BLaER1 treated with 17β-estradiol and CSF1 and Interleukin-3, amounts not matched to agents 10 nM and 100 nM (cell line): ENCODE measurements at regions not wholly inside any gene's neighbourhood (a gene's known extent, or its start where the extent isn't known, plus 50 kb on each side); places are given as distances from the start of the nearest gene placed in this dataset.
"Not testable (repeated sequence)": the region's sequence is repeated elsewhere in the genome, so short reads cannot be mapped to it uniquely, and the experiment has no call there.

Experiments used
- H3K27ac ChIP-seq, 11 experiments: shearing (Covaris generic); formaldehyde crosslinking; 2 replicates each; pipeline ENCODE4 v1.8.1; 2022
- H3K27me3 ChIP-seq, 11 experiments: shearing (Covaris generic); formaldehyde crosslinking; 2 replicates each; pipeline ENCODE4 v1.8.1; 2022
- H3K36me3 ChIP-seq, 11 experiments: shearing (Covaris generic); formaldehyde crosslinking; 2 replicates each; pipeline ENCODE4 v1.8.1; 2022
- H3K4me1 ChIP-seq, 10 experiments: shearing (Covaris generic); formaldehyde crosslinking; 2 replicates each; pipeline ENCODE4 v1.8.1; 2022
- H3K4me2 ChIP-seq, 11 experiments: shearing (Covaris generic); formaldehyde crosslinking; 2 replicates each; pipeline ENCODE4 v1.8.1; 2022
- H3K4me3 ChIP-seq, 10 experiments: shearing (Covaris generic); formaldehyde crosslinking; 2 replicates each; pipeline ENCODE4 v1.8.1; 2022
- H3K9ac ChIP-seq, 11 experiments: shearing (Covaris generic); formaldehyde crosslinking; 2 replicates each; pipeline ENCODE4 v1.8.1; 2022
- H3K9me3 ChIP-seq, 11 experiments: shearing (Covaris generic); formaldehyde crosslinking; replicated peaks in 1 of 11; 2 replicates each; pipeline ENCODE4 v1.8.1; 2022
- H4K20me1 ChIP-seq, 11 experiments: shearing (Covaris generic); formaldehyde crosslinking; 2 replicates each; pipeline ENCODE4 v1.8.1; 2022
- Cebpa-rat ChIP-seq, 11 experiments: shearing (Covaris generic); IDR thresholded peaks; 2 replicates each; pipeline ENCODE4 v1.8.1; 2022

GRCh38 chr4:160570271-160570670, 1467.4 kb downstream of the RAPGEF2 start:
- TF ChIP-seq Cebpa-rat (IDR thresholded peaks at IDR 0.05), result no peak
- H3K4me2 ChIP-seq, result no peak overlapping the region
- no peak overlapping the region for H3K4me3 ChIP-seq
- H3K9me3 ChIP-seq, result no peaks in the 10 kb centered on the region
- no peaks in the 10 kb centered on the region for H3K4me1 ChIP-seq
- H4K20me1 ChIP-seq, result no peaks in the 10 kb centered on the region
- no peaks in the 10 kb centered on the region for H3K27me3 ChIP-seq
- no peak overlapping the region for H3K9ac ChIP-seq
- H3K27ac ChIP-seq, result no peak overlapping the region
- H3K36me3 ChIP-seq, result no peaks in the 10 kb centered on the region

GRCh38 chr4:160574272-160574671, 1471.4 kb downstream of the RAPGEF2 start:
- H4K20me1 ChIP-seq, H3K9me3 ChIP-seq, H3K9ac ChIP-seq, H3K36me3 ChIP-seq, H3K4me1 ChIP-seq, H3K4me3 ChIP-seq, H3K27me3 ChIP-seq, H3K4me2 ChIP-seq, H3K27ac ChIP-seq: not testable (repeated sequence)

GRCh38 chr4:160580581-160580980, 1477.7 kb downstream of the RAPGEF2 start:
- Histone ChIP-seq H3K27ac (no peak overlapping the region), H3K4me3 (no peak overlapping the region), H3K9me3 (no peaks in the 10 kb centered on the region), H3K36me3 (no peaks in the 10 kb centered on the region), H3K4me1 (no peaks in the 10 kb centered on the region), H3K9ac (no peak overlapping the region), H3K27me3 (no peaks in the 10 kb centered on the region), H3K4me2 (no peak overlapping the region), H4K20me1 (no peaks in the 10 kb centered on the region)
- no peak for TF ChIP-seq Cebpa-rat (IDR thresholded peaks at IDR 0.05)

GRCh38 chr4:160592258-160592657, 1489.4 kb downstream of the RAPGEF2 start:
- Histone ChIP-seq H3K9me3 (no peaks in the 10 kb centered on the region), H4K20me1 (no peaks in the 10 kb centered on the region), H3K4me2 (no peak overlapping the region), H3K4me1 (no peaks in the 10 kb centered on the region), H3K9ac (no peak overlapping the region), H3K36me3 (no peaks in the 10 kb centered on the region), H3K27ac (no peak overlapping the region), H3K27me3 (no peaks in the 10 kb centered on the region), H3K4me3 (no peak overlapping the region)
- no peak for TF ChIP-seq Cebpa-rat (IDR thresholded peaks at IDR 0.05)

GRCh38 chr4:160595646-160596045, 1492.8 kb downstream of the RAPGEF2 start:
- H3K4me2 ChIP-seq, result no peak overlapping the region
- H3K4me3 ChIP-seq, result no peak overlapping the region
- TF ChIP-seq Cebpa-rat (IDR thresholded peaks at IDR 0.05), result no peak
- H3K27ac ChIP-seq, result no peak overlapping the region
- H3K27me3 ChIP-seq, result no peaks in the 10 kb centered on the region
- H3K4me1 ChIP-seq, result no peaks in the 10 kb centered on the region
- no peaks in the 10 kb centered on the region for H3K9me3 ChIP-seq
- no peak overlapping the region for H3K9ac ChIP-seq
- H3K36me3 ChIP-seq, result no peaks in the 10 kb centered on the region
- no peaks in the 10 kb centered on the region for H4K20me1 ChIP-seq

- no peaks in the 10 kb centered on the region for H4K20me1 ChIP-seq
- 0 out of 20 replicates have a peak, but pooled peaks cover 0 to 5% (median 0%) of the 10 kb centered on the region in 10 experiments for H3K4me1 ChIP-seq
- no peaks in the 10 kb centered on the region for H3K27me3 ChIP-seq
- 0 out of 22 replicates have a peak, but pooled peaks cover 0 to 4% (median 0%) of the 10 kb centered on the region in 11 experiments for H3K9me3 ChIP-seq
- TF ChIP-seq Cebpa-rat (IDR thresholded peaks at IDR 0.05), result no peak
- H3K4me3 ChIP-seq, result no peak overlapping the region
- H3K27ac ChIP-seq, result no peak overlapping the region
- H3K4me2 ChIP-seq, result no peak overlapping the region
- H3K9ac ChIP-seq, result no peak overlapping the region
- H3K36me3 ChIP-seq, result no peaks in the 10 kb centered on the region
Observed at GRCh38 chr4:160604541-160604940, 1501.7 kb downstream of the RAPGEF2 start.

- Histone ChIP-seq H3K36me3 (no peaks in the 10 kb centered on the region), H4K20me1 (no peaks in the 10 kb centered on the region), H3K9me3 (0 out of 22 replicates have a peak, but pooled peaks cover 0 to 5% (median 0%) of the 10 kb centered on the region in 11 experiments), H3K4me3 (no peak overlapping the region), H3K27me3 (no peaks in the 10 kb centered on the region), H3K27ac (no peak overlapping the region), H3K9ac (no peak overlapping the region), H3K4me2 (peak overlapping the region in 2 of 11 experiments; percentile 53 to 59; a peak in 4 of 22 replicates), H3K4me1 (peaks cover 0 to 17% (median 0%) of the 10 kb centered on the region in 10 experiments; a peak in 4 of 20 replicates)
- TF ChIP-seq Cebpa-rat (IDR thresholded peaks at IDR 0.05), result no peak
Observed at GRCh38 chr4:160611181-160611580, 1508.3 kb downstream of the RAPGEF2 start.

GRCh38 chr4:160631044-160631443, 1528.2 kb downstream of the RAPGEF2 start:
- no peak overlapping the region for H3K27ac ChIP-seq
- no peak overlapping the region for H3K9ac ChIP-seq
- no peaks in the 10 kb centered on the region for H3K4me1 ChIP-seq
- H3K9me3 ChIP-seq, result peaks cover 0 to 11% (median 5%) of the 10 kb centered on the region in 11 experiments; a peak in 11 of 22 replicates
- no peak overlapping the region for H3K4me3 ChIP-seq
- no peak overlapping the region for H3K4me2 ChIP-seq
- no peaks in the 10 kb centered on the region for H4K20me1 ChIP-seq
- no peak for TF ChIP-seq Cebpa-rat (IDR thresholded peaks at IDR 0.05)
- H3K27me3 ChIP-seq, result no peaks in the 10 kb centered on the region
- no peaks in the 10 kb centered on the region for H3K36me3 ChIP-seq

GRCh38 chr4:160652790-160653189, 1511.0 kb downstream of the FSTL5 start:
- H3K36me3 ChIP-seq, result no peaks in the 10 kb centered on the region
- H3K4me1 ChIP-seq, result no peaks in the 10 kb centered on the region
- no peaks in the 10 kb centered on the region for H3K27me3 ChIP-seq
- no peak overlapping the region for H3K4me3 ChIP-seq
- peaks cover 0 to 7% (median 0%) of the 10 kb centered on the region in 11 experiments; a peak in 2 of 22 replicates for H3K9me3 ChIP-seq
- H4K20me1 ChIP-seq, result no peaks in the 10 kb centered on the region
- H3K9ac ChIP-seq, result no peak overlapping the region
- no peak overlapping the region for H3K27ac ChIP-seq
- H3K4me2 ChIP-seq, result no peak overlapping the region
- TF ChIP-seq Cebpa-rat (IDR thresholded peaks at IDR 0.05), result no peak

GRCh38 chr4:160675550-160675949, 1488.2 kb downstream of the FSTL5 start:
- peak in 2 of 11 experiments; percentile 42 to 56; a peak in 2 of 22 replicates for TF ChIP-seq Cebpa-rat (IDR thresholded peaks at IDR 0.05)
- Histone ChIP-seq H3K27ac (no peak overlapping the region), H3K4me1 (no peaks in the 10 kb centered on the region), H3K4me2 (no peak overlapping the region), H3K36me3 (no peaks in the 10 kb centered on the region), H3K9me3 (no peaks in the 10 kb centered on the region), H3K27me3 (no peaks in the 10 kb centered on the region), H4K20me1 (no peaks in the 10 kb centered on the region), H3K9ac (no peak overlapping the region), H3K4me3 (no peak overlapping the region)
